SU-DHL-6 (cell line): ENCODE measurements at regions not wholly inside any gene's neighbourhood (a gene's known extent, or its start where the extent isn't known, plus 50 kb on each side); places are given as distances from the start of the nearest gene placed in this dataset.

ENCODE experiments used
- H2AFZ ChIP-seq: fragments of 200-600 bp; sonication (generic); 2 replicates; pipeline ENCODE4 v1.6.1; 2014; ENCODE audit warnings: low read depth, mild to moderate bottlenecking, moderate library complexity, mixed read lengths, antibody characterized with exemption, low read length; ENCODE audit not compliant: severe bottlenecking
- H3F3A ChIP-seq: fragments of 200-600 bp; shearing (Covaris generic); 2 replicates; pipeline ENCODE4 v1.6.0; 2016; ENCODE audit warnings: antibody characterized with exemption, mild to moderate bottlenecking; ENCODE audit not compliant: insufficient read depth
- H3K27ac ChIP-seq: fragments of 200-600 bp; sonication (generic); 2 replicates; pipeline ENCODE4 v1.5.1; 2016; ENCODE audit warnings: low read depth, mild to moderate bottlenecking, low read length, moderate library complexity, mixed read lengths
- H3K27me3 ChIP-seq: fragments of 200-600 bp; sonication (generic), shearing (Covaris generic); 2 replicates; pipeline ENCODE4 v1.6.0; 2014; ENCODE audit warnings: mild to moderate bottlenecking, low read length
- H3K36me3 ChIP-seq: fragments of 200-600 bp; sonication (generic); 2 replicates; pipeline ENCODE4 v1.6.1; 2014; ENCODE audit warnings: mild to moderate bottlenecking, low read length, mixed read lengths
- H3K4me2 ChIP-seq: fragments of 300-600, 200-600 bp; shearing (Covaris generic), sonication (generic); 2 replicates; pipeline ENCODE4 v1.6.0; 2014; ENCODE audit warnings: low read length, low read depth, mild to moderate bottlenecking; ENCODE audit not compliant: poor library complexity, severe bottlenecking
- H3K4me3 ChIP-seq: fragments of 200-600 bp; sonication (generic); 2 replicates; pipeline ENCODE4 v1.5.1; 2014; ENCODE audit warnings: antibody characterized with exemption, low read length, mild to moderate bottlenecking, mixed read lengths; ENCODE audit not compliant: insufficient read depth, poor library complexity, severe bottlenecking
- H3K79me2 ChIP-seq: fragments of 200-600 bp; sonication (generic); 2 replicates; pipeline ENCODE4 v1.6.1; 2014; ENCODE audit warnings: mild to moderate bottlenecking, low read length, moderate library complexity; ENCODE audit not compliant: insufficient read depth
- H3K9ac ChIP-seq: fragments of 200-600 bp; sonication (generic); 2 replicates; pipeline ENCODE4 v1.7.0; 2014; ENCODE audit warnings: mild to moderate bottlenecking, low read length
- H3K9me2 ChIP-seq: fragments of 200-600 bp; sonication (generic); replicated peaks from 2 replicates; pipeline ENCODE4 v1.6.1; 2014; ENCODE audit warnings: low read length; ENCODE audit not compliant: insufficient read depth
- H3K9me3 ChIP-seq: fragments of 200-600 bp; sonication (generic); 2 replicates; pipeline ENCODE4 v1.6.1; 2014; ENCODE audit warnings: low read length, mixed read lengths; ENCODE audit not compliant: insufficient read depth
- H4K20me1 ChIP-seq: fragments of 200-600 bp; sonication (generic); 2 replicates; pipeline ENCODE4 v1.6.1; 2014; ENCODE audit warnings: low read depth, mild to moderate bottlenecking, antibody characterized with exemption, low read length, moderate library complexity, mixed read lengths
- CTCF ChIP-seq: fragments of 200-600 bp; sonication (generic); IDR thresholded peaks from one replicate; pipeline ENCODE4 v1.5.1; 2017; ENCODE audit warnings: antibody characterized with exemption, mild to moderate bottlenecking, low read length, moderate library complexity; ENCODE audit not compliant: insufficient read depth, poor library complexity, severe bottlenecking
- EZH2phosphoT487 ChIP-seq: fragments of 200-600 bp; sonication (generic), shearing (Covaris generic); conservative IDR thresholded peaks from 2 replicates; pipeline ENCODE4 v1.6.1; 2018; ENCODE audit warnings: mild to moderate bottlenecking, antibody characterized with exemption, low read length, moderate library complexity, mixed read lengths

- no peak for TF ChIP-seq EZH2phosphoT487
- no peak overlapping the region for H3K9ac ChIP-seq
- H3K27me3 ChIP-seq = no peaks in the 10 kb centered on the region
- H3K4me2 ChIP-seq = no peak overlapping the region
- H3K9me2 ChIP-seq = no peaks in the 10 kb centered on the region
- no peak overlapping the region for H2AFZ ChIP-seq
- no peaks in the 10 kb centered on the region for H4K20me1 ChIP-seq
- H3K4me3 ChIP-seq = no peak overlapping the region
- H3K79me2 ChIP-seq = no peaks in the 10 kb centered on the region
- H3K36me3 ChIP-seq = no peaks in the 10 kb centered on the region
- H3F3A ChIP-seq = no peaks in the 10 kb centered on the region
- H3K9me3 ChIP-seq = no peaks in the 10 kb centered on the region
- H3K27ac ChIP-seq = no peak overlapping the region
These were observed 829.3 kb upstream of the ID2 start for GRCh38 chr2:7852546-7852945.

GRCh38 chr2:7857904-7858303, 824.0 kb upstream of the ID2 start:
- no peaks in the 10 kb centered on the region for H3K27me3 ChIP-seq
- no peak overlapping the region for H3K4me3 ChIP-seq
- H3K27ac ChIP-seq = no peak overlapping the region
- no peak overlapping the region for H2AFZ ChIP-seq
- no peaks in the 10 kb centered on the region for H3K9me2 ChIP-seq
- no peak for TF ChIP-seq CTCF
- TF ChIP-seq EZH2phosphoT487 = no peak
- H3K4me2 ChIP-seq = no peak overlapping the region
- H3K79me2 ChIP-seq = no peaks in the 10 kb centered on the region
- no peaks in the 10 kb centered on the region for H4K20me1 ChIP-seq
- no peaks in the 10 kb centered on the region for H3K9me3 ChIP-seq
- H3K36me3 ChIP-seq = no peaks in the 10 kb centered on the region
- no peak overlapping the region for H3K9ac ChIP-seq
- no peaks in the 10 kb centered on the region for H3F3A ChIP-seq

- Histone ChIP-seq H3K9me2 (no peaks in the 10 kb centered on the region), H3F3A (no peaks in the 10 kb centered on the region), H3K4me3 (no peak overlapping the region), H3K36me3 (no peaks in the 10 kb centered on the region), H3K27ac (no peak overlapping the region), H4K20me1 (no peaks in the 10 kb centered on the region), H3K27me3 (no peaks in the 10 kb centered on the region), H3K9ac (no peak overlapping the region), H3K79me2 (no peaks in the 10 kb centered on the region), H3K9me3 (no peaks in the 10 kb centered on the region), H3K4me2 (no peak overlapping the region), H2AFZ (no peak overlapping the region)
- TF ChIP-seq EZH2phosphoT487 = no peak
- TF ChIP-seq CTCF = no peak
These were observed 823.2 kb upstream of the ID2 start for GRCh38 chr2:7858624-7859023.

GRCh38 chr2:7860693-7861092, 821.2 kb upstream of the ID2 start:
- Histone ChIP-seq H3K9me3 (no peaks in the 10 kb centered on the region), H4K20me1 (no peaks in the 10 kb centered on the region), H3K9me2 (no peaks in the 10 kb centered on the region), H3K36me3 (no peaks in the 10 kb centered on the region), H3K9ac (no peak overlapping the region), H3F3A (no peaks in the 10 kb centered on the region), H3K79me2 (no peaks in the 10 kb centered on the region), H3K27me3 (no peaks in the 10 kb centered on the region), H3K4me2 (no peak overlapping the region), H3K4me3 (no peak overlapping the region), H2AFZ (no peak overlapping the region), H3K27ac (no peak overlapping the region)
- no peak for TF ChIP-seq EZH2phosphoT487
- TF ChIP-seq CTCF = no peak
